NCI-H1048 (cell line): ENCODE measurements at regions not wholly inside any gene's neighbourhood (a gene's known extent, or its start where the extent isn't known, plus 50 kb on each side); places are given as distances from the start of the nearest gene placed in this dataset.

Experiments used
- DNase-seq: peaks from one replicate; lab custom pipeline; 2025; lab: John Stamatoyannopoulos, UW

DNA sequence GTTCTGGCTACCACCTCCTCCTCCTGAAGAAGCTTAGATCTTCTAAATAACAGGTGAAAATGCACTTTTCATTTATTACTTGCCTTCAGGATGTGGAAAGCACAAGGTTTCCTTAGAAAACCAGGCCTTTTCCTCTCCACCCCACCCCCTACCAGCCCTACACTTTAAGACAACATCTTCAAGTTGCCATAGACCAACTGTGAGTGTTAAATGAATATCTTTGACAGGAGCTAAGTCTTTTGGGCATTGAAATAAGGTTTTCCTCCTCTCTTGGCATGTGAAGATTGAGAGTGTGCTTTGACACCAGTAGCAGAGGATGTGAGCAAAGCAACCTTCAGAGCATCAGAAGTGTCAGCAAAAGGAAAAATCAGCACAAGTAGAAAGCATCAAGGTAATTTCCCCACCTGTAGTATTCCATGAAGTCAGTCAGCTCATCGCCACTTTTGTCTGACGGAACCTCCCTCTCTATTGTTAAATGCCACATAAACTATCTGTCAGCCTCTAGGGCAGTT is 532.3 kb upstream of the MMS22L start:
- no peak for DNase-seq

DNA sequence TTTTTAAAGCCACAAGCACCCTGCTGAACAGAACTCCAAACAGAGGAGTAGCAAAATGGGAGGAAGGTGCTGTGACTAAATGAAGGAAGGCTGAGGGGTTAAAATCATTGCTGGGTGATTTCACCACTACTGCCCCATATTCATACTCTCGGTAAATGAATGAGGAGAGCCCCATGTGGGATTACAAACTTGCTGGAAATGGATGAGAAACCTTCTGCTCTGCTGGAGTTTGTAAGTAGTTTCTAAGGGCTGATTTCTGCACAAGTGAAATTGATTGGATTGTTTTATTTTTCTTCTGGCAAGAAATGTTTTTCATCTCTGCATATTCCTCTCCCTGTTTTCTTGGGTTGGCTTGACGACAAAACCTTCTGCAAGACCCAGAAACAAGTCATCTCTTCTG is 533.5 kb upstream of the MMS22L start:
- DNase-seq: no peak

DNA sequence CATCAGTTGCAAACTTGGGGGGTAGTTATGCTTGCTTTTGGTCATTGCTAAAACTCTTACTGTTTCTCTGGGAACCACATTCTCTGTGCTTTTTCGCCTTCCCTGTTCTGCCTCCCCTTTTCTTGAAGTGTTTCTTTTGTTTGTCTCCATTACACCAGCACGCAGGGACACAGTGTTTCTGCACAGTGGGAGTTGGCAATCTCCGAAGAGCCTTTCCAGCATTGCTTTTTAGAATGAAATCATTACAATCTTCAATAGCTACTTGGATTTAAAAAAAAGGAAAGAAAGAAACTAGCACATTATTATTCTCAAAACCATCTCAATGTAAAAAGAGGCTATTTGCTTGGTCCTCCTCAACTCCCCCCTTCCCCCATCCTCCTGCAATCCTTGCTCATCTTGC is 536.7 kb upstream of the MMS22L start:
- no peak for DNase-seq

DNA sequence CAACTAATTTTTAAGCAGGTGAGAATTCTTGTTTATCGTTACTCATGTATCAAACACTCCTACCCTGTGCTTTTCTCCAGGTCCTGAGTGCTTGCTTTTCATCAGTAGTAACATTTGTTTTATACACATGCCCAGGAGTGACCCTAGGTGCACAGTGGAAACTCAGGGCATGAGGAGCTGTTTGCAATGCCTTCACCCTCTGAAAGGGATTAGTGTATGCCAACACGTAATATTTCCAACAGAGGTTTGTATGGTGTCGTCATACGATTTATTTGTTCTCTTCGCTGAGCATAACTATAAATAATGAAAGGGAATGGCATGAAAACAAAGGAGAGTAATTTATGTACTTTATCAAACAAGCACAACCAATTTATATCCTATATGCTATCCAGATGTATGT is 537.4 kb upstream of the MMS22L start:
- DNase-seq: no peak

DNA sequence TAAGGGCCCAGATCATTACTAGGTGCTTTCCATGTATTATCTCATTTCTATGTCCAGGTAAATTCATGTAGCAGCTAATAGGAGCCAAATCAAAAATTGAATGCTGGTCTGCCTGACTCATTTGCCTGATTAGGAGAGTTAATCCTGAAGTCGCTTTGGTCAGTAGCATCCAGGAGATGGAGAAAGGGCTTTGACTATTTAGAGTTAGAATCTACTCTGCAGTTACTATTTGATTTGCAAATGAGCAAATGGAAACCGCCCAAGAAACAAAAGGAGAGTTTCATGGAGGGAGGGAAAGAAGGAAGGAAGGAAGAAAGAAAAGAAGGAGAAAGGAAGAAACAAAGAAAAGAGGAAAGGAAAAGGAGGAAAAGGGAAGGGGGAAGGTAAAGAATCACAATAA is 539.6 kb upstream of the MMS22L start:
- DNase-seq: no peak

DNA sequence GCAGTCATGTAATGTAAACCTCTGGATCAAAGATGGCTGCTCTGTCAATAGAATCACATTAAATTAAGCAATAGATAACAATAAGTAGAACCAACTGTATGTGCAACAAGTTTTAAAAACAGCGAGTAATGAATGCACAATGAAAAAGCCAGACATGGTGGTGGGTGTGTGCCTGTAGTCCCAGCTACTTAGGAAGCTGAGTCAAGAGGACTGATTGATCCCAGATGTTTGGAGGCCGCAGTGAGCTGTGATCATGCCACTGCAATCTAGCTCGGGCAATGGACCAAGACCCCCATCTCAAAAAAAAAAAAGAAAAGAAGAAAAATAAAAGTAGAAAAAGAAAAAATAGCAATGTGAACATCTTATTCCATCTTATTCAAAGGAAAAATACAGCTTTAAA is 558.7 kb upstream of the MMS22L start:
- no peak for DNase-seq

DNA sequence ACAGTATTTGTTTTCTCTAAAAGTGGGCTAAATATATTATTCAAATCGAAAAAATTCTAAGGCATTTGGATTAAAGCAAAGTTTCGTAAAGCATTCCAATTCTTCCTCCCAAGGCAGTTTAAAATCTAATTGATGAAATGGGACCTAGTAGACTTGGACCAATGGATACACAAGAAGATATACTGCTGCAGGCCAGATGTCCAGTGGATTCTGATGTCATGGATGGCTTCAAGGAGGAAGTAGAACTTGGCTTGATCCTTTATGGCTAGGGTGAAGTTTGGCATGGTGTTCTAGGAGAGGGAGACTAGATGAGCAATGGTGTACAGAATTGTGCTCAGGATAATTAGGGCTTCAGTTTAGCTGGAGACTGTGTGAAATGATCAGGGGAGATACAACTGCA is 559.5 kb upstream of the MMS22L start:
- no peak for DNase-seq

DNA sequence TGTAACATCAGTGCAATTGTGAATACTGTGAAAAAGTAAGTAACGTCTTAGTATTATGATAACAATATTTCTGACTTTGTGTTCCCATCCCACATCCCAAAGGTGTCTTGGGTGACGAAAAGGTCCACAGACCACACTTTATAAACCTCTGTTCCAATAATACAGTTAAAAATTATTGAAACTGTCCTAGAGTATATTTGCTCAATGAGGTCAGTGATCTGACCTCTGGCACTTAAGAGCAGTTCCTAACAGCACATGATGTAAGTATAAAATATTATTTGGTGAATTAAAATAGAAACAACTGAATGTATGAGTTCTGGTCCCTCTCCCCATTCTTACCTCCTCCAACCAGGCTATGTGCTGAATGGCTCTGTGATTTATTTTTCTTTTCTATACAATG is 566.4 kb upstream of the MMS22L start:
- no peak for DNase-seq

DNA sequence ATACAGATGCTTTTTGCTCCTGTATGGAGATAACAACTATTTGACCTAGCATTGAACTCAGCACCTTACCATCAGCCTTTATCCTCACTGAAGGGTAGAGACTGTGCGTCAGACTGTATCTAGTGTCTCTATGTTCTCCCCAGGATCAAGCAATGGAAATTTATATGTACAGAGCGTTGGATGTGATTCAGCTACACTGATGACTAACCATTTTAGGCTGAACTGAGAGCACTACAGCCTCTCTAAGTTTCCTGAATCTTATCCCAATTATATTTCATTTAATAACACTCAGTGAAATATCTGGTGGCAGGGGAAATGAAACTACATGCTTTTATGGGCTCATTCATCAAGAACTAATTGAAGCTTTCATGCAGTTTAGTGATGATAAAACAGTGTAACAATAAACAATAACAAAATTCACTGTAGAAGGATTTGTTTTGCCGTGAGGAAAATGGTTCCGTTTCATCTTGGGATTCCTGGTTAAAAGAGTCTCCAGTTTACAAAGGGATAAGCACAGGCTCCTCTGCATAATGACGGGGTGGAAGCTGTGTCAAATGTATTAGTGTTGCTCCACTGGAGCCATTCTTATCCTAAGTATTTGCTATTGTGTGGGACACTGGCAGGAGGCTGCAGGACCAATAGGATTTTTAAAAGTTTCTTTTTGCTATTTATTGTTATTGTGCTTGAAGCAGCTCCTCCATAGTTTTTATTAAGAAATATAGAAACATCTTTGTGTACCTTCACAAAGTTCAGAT is 567.6 kb upstream of the MMS22L start:
- no peak for DNase-seq

DNA sequence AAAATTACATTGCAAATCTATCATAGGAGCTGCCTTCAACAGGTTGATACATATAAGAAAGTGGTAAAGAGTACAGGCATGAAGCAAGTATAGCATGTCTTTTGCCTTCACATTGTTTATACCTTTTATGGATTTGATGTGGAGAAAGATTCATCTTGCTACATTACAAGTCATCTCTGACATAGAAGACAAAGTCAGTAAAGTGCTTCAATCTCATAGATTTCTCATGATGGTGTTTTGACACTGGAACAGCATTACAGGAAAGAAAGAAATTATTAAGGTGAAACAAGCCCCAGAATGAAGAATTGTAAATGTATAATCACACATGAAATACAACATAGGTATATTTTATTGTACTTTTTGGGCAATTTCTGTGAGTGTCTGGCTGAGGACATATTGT is 580.7 kb upstream of the MMS22L start:
- no peak for DNase-seq

DNA sequence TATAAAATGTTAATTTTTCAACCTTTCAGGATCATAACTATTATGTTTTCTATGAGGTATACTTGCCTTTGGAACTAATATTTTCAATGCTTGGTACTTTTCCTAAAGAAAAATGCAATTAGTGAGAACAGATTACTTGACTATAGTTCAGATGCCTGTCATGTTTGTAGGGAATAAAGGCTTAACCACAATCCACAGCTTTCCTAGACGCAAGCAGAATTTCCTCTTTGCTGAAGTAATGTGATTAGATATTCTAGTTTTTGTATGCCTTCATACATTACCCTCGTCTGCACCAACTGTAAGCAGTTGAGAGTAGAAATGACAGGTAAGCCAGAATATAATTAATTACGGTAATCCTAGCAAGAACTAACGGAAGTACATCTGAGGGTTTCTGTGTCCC is 581.4 kb upstream of the MMS22L start:
- DNase-seq: no peak

DNA sequence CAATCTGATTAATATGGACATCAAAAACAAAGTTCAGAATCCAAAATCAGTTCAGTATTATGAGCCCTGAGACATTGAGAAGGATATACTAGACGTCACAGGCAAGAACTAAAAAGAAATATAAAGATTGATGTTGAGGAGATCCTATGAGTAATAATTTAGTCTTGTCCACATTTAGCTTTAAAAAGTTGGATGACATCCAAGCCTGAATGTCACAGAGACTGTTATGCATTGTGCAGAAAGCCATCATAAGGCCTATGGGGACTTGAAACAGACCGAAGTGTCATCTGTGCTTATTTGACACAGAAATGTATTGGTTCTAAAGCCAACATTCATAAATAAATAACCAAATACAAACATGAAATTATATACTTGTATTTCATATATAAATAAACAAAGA is 581.8 kb upstream of the MMS22L start:
- no peak for DNase-seq

DNA sequence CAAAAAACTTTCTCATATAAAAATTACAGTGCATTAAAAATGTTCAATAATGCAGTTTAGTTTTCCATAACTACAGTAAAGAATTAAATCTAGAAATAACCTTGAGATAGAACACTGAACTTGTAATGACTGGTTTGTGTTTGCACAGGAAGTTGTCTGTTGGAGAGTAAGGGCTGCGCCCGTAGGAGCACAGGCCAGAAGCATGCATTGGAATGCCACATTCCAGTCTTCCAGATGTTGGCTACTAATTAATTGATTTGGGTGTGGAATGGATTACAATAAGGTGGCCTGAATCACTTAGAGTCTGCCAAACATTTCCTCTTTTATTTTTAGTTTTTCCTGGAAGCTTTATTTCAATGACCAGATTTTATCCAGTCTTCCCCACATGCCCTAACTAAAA is 582.6 kb upstream of the MMS22L start:
- no peak for DNase-seq

DNA sequence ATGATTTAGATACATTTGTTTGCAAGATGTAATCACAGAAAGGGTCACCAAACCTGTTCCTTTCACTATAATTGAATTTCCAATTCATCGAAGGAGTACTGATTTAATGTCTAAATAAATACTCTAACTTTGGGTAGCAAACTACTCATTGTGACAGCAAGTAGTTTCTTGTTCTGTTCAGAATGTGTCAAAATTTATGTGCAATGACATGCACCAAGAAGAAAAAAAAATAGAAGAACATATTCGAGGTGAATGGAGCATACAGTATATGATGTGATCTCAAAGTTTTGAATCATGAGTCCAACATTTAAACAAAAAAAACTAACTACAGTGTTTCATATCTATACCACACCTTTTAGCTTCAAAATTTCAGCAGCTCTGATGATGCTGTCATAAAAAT is 583.6 kb upstream of the MMS22L start:
- no peak for DNase-seq

DNA sequence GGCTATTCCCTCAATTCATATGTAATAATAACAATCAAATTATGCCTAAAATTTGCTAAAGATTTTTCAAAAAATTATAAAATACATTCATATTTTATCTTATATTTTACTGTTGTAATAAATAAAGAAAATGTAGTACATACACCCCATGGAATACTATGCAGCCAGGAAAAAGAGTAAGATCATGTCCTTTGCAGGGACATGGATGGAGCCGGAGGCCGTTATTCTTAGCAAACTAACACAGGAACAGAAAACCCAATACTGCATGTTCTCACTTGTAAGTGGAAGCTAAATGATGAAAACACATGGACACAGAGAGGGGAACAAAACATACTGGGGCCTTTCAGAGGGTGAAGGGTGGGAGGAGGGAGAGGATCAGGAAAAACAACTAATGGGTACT is 584.2 kb upstream of the MMS22L start:
- no peak for DNase-seq

DNA sequence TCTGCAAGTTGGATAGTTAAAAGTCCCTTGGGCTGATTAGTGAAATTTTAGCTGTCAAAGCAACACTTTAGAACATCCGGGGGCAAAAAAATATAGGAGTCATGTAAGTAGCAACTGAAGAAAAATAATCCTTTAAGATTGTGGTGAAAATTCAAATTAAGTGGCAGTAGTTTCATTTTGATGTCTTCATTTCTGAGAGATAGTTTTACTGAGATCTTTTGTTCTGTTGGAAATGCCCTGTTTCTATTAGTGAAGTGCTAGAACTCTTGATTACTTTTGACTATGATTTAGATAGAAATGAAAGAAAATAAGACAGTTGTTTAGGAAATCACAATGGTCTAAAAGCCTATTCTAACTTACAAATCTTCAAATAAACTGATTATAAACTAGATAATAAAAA is 587.3 kb upstream of the MMS22L start:
- no peak for DNase-seq

DNA sequence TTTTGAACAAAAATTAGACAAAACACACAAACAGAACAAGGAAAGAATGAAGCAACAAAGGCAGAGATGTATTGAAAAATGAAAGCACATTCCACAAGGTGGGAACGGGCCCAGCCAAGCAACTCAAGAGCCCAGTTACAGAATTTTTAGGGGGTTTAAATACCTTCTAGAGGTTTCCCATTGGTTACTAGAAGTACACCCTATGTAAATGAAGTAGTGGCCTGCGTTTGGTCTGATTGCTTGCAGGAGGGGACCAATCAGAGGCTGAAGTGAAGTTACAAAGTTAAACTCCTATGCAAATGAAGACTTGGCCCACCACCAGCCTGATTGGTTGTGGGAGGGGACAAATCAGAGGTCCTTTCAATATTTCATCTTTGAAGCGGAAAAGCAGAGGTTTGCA is 593.7 kb upstream of the MMS22L start:
- DNase-seq: no peak

DNA sequence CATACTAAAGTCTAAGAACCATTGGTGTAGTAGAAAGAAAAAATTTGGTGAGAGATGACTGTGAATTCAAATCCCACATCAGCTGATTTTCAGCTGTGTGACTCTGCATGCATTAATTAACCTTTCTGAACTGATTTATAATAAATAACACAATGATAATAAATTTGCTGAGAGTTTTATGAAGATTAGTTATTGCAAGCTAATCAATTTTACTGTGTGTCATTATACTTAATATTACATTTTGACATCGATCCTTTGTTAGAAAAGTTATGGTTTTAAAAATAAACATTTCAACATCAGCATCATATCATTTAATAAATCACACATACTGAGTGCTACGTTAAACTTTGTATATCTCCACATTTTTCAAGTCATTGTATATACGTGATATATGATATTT is 599.7 kb upstream of the MMS22L start:
- DNase-seq: no peak

DNA sequence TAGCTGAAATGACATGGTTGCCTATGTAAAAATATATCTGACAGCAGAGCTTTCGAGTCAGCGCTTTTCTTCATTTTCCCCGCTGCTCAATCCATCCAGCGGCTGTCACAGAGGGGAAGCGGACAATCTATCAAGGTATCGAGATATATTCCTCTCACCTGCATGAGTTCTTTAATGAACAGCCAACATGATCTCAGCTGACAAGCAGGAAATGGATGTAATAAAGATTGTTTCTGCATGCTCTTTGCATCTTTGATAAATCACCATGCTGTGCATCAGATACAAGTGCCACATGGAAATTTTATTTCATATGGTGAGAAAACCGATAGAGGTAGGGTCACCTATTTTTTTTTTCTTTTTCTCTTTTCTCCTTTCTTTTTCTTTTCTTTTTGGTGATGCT is 602.3 kb upstream of the MMS22L start:
- DNase-seq: no peak

DNA sequence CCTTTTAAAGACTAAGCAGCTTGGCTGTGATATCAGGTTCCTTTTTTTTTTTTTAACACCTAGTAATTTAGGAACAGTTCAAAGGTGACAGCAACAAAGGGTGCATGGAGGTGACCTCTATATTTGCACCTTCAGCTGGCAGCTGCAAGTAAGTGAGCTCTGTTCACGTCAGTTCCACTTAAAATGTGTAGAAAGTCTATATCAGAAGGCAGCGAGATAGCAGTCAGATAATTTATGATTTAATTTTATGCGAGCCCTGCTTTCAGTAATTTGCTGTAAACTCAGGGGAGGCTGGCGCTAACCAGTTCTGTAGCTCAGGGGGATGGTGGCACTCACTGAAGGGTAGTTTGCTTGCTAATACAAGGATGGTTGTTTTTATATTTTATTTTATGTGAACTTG is 602.8 kb upstream of the MMS22L start:
- no peak for DNase-seq

DNA sequence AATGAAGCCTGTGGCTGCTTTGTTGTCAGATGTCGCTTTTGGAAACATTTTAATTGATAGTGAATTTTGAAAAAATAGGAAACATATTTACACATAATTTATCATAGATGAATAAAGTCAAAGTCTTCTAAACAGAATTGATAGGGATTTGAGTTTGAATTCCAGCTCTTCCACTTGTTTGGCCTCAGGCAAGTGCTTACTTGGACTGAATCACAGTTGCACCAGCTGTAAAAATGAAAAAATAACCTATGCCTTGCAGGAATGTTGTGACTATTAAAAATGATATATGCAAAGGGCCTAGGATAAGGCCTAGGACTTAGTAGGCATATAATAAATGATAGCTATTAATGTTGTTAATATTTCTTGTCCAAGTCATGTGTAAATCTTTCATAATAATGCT is 618.5 kb upstream of the MMS22L start:
- no peak for DNase-seq

DNA sequence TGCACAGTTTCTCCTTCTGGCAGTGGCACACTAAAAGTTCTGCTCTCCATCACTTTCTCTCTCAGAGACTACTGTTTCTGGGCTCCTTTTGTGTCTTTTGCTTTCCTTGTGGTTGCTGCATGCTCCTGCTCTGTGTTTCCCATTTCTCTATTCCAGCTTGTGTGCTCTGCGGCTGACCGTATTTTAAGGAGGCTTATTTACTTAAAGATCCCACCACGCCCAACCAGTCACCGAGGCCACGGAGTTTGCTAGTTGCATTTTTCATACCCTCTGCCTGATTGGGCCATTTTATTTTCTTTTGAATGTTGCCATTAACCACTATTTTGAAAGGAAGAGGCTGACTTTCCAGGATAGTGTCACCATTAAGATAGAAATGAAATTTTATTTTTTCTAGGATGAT is 626.4 kb upstream of the MMS22L start:
- DNase-seq: no peak

DNA sequence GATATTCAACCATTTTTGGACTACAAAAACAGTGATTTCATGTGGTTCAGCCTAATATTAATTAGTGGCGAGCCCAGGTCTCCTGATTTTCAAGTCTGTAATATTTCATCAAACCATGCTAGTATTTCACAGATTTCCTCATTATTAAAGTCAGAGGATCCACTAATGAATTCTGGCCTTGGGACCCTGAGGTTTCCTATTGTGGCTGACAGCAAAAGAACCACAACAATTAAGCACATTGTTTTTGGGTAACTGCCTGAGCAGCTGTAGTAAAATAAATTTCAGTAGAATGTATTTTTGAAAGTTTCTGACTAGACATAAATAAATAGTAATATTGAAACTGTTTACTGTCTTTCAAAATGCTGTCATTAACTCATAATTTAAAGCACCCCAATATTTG is 630.7 kb upstream of the MMS22L start:
- DNase-seq: no peak

DNA sequence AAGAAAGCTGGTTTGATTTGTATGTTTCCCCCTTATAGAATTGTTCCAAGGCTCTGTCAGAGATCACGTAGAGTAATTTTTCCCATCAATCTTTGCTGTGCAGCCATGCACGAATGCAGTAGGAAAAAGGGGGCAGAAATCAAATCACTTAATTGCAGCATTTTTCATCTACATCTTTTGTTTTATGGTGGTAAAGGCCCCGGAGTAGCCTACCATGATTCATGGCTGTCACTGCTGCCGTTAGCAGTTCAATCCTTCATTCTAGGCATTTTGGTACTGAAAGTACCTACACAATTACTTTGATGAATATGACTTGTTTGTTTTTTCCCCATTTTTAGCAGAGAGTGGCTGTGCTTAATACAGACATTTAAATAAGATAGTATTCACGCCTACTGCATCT is 631.9 kb upstream of the MMS22L start:
- DNase-seq: no peak

DNA sequence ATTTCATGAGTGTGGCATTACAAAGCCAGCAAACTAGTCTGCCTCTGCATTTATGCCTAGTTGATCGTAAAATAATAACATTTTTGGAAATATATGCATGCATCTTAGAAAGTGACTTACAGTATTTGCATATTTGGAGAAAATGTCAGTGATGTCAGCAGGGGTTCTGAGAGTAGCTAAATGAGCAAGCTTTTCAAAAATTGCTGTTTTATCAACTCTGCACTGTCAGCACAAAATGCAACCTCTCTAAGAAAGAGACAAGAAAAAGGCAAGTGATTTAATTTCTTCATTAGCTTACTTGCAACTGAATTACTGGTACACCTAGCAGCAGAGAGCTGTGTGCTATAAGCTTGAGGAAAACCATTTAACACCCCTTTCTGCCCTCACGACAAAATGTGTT is 632.5 kb upstream of the MMS22L start:
- DNase-seq: no peak
